Ramos (cell line): ENCODE measurements at regions not wholly inside any gene's neighbourhood (a gene's known extent, or its start where the extent isn't known, plus 50 kb on each side); places are given as distances from the start of the nearest gene placed in this dataset.

Experiments
- in situ Hi-C: fragments of 300-500 bp; cut with MboI; formaldehyde crosslinking; loops from one replicate; pipeline ENCODE4 v1.14.3; 2022; ENCODE audit warnings: low sequenced_read_pairs; ENCODE audit not compliant: unreplicated experiment

DNA sequence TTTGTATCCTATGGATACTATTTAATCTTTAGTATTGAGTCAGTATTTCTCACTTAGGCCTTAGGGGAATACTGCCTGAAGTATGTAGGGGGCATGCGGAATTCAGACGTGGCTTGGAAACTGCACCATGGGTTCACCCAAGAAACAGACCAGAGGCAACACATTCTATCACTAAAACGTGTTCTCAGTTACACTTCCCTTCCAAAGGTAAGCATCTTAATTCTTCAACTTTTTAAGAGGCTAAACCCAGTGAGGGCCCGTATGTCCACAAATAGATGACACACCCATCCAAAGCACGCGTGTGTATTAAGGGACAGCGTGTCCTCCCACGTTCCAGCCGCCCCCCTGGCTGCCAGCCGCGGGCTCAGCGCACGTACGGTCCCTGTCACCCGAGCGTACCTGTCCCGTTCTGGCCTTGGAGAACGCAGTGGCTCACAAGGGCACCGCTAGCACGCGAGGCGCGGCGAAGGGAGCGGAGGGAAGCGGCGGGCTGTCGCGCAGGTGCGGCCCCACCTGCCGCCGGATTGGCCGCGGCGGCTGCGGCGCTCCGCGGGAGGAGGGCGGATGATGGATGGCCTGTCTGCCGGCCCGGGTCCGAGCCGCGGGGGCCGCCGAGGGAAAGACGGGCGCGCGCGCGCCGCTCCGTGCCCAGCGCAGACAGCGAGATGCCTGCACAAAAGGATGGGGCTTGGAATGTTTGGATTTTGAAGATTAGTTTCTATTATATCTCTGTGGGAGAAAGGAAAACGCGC is 1003.9 kb upstream of the NR2F2 start:
- in situ Hi-C loops: no loop called here

DNA sequence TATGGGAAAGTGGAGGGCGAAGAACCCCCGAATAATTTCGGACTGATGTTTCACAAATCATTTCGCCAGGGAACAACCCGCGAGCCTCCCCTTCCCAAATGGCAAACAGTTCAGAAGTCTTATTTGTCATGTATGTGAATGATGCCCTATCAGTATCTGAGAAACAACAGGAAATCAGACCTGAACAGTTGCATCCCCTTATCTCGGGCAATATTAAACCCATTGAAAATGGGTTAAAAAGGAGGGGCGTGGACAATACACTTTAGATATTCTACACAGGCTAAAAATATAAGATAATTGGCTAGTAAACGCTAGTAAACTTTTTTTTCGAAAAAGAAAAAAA is 1003.3 kb upstream of the NR2F2 start:
- in situ Hi-C loops: no loop called here

DNA sequence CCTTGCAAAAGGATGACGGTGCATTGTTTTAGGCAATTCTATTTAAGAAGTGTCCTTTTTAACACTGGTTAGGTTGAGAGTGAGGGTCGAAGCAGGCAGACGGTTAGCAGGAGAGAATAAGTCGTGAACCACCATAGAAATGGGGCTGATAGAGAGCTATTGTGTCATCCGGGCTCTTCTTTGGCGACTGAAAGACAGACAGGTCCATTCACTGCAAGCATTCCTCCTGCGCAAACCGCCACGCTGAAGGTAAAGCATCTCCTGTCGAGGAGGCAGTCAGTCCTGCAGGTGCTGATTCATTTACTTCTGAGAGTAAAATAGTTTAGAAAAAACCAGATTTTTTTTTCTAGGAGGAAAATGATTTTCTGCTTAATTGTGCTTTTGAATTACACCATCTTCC is 1002.8 kb upstream of the NR2F2 start:
- in situ Hi-C loops: no loop called here

DNA sequence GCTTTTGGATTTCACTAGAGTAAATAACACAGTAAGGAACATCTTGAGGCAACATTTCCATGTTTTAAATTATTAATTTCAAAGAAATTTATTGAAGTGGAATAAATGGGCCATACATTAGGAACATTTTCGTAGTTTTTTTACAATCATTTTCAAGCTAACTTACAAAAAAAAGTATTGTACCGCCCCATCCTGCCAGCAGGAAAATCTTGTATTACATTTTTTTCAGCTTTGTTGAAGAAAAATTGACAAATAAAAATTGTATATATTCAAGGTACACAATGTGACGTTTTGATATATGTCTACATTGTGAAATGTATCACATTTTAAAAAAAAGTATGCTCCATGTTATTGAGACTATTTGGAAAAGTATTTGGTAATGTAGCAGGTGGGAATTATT is 1001.9 kb upstream of the NR2F2 start:
- in situ Hi-C loops: no loop called here

DNA sequence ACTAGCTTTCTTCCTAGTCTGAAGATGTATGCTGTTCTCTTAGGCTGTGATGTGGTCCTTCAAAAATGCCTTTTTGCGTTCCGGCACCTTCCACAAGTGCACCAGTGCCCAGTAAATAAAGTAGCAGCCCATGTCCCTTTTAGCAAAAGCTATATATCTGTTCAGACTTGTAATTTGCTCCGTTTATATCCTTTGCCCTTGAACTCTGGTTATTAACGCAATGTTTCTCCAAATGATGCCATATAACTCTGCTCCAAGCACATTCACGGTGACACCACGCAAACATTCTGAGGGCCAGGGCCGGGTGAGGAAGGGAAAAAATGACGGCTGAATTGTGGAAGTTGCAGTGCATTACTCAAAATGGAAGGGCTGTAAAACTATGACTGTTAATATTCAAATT is 1001.1 kb upstream of the NR2F2 start:
- in situ Hi-C loops: no loop called here

DNA sequence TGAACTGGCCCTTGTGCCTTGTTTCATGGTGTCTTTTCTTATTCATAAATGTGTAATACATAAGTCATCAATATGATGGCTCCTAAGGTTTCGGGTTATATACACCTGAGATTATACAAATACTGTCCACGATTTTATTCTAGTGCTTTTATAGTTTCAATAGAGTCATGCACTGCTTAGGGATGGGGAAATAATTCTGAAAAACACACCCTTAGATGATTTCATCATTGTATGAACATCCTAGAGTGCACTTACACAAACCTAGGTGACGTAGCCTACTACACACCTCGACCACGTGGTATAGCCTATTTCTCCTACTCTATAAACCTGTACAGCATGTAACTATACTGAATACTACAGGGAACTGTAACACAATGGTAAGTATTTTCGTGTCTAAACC is 988.8 kb upstream of the NR2F2 start:
- in situ Hi-C loops: no loop called here

DNA sequence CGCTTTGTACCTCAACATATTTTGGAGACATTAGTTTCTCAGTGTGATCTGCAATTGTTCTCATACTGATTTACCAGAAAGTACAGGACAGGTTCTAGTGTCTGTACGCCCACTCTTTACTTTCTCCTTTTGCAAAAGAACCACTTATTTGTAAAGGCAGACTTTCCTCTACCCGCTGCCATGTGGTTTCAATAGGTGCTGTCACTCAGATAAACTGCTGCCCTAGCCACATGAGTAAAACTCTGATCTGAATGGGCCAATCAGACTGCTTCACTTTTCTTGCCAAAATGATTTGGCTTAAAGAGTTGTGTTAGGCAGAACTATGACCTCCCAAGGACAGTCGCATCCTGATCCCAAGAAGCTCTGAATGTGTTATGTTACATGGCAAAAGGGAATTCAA is 984.6 kb upstream of the NR2F2 start:
- in situ Hi-C loops: no loop called here

DNA sequence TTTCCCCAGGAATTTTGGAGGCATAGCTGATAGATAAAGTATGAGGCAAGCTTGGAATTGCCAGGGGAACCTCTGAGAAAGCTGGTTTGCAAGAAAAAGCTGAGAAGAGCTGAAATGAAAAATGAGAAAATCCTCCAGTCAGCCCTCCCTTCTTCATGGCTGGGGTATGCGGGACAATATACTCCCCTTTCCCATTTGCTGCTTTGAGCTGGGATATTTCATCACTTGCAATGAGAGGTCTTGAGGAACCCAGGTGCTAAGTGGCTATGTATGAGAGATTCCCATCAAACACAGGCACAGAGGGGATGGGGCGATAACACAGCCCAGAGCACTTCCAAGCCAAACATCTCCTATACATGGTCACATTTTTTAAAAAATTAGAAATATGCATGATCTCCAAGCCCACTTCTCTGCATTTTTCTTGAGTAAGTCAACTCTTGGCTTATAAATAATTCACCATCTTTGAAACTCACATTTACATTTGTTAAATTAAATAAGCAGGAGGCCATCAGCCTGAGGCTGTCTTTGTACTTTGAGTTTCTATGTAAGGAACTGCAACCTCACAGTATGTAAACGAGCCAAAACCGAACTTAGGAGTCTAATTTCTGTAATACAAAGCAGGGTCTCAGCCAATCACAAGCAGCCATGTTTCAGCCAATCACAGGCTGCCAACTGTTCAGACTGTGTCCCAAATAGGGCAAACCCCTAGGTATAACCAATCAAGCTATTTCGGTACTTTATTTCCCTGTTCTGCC is 983.6 kb upstream of the NR2F2 start:
- in situ Hi-C loops: no loop called here

DNA sequence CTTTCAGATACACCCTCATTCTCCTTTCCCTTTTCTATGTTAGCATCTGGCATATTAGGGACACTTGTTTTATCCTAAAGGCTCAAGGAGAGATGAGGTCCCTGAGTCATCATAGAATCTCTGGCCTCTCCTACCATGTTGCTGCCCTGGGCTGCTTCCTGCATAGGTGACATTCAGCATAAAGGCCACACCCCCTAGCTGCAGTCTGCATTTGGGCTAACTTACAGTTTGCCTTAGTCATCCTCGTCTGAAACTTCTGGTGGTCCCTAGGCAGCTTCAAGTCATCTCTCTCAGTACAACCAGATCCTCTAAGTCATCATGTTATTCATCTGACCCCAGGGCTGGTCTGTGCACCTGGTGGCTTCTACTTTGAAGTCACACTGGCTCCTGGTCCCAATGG is 982.7 kb upstream of the NR2F2 start:
- in situ Hi-C loops: no loop called here

DNA sequence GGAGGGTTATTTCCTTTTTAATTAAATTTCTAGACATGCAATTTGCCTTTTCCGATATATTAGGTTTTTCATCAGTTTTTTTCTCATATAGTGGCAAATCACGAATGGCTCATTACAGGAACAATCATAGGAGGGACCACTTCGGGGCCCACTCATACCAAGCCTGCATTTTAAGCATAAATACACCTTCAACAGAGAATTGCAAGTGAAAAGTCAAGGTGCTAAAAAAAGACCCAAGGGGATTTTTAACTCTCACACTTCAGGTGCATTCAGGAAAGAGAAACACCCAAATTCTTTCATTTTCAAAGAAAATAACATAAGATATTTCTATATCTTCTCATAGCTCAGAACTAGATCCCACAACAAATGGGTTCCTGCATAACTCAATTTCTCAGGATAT is 979.6 kb upstream of the NR2F2 start:
- in situ Hi-C loops: no loop called here

DNA sequence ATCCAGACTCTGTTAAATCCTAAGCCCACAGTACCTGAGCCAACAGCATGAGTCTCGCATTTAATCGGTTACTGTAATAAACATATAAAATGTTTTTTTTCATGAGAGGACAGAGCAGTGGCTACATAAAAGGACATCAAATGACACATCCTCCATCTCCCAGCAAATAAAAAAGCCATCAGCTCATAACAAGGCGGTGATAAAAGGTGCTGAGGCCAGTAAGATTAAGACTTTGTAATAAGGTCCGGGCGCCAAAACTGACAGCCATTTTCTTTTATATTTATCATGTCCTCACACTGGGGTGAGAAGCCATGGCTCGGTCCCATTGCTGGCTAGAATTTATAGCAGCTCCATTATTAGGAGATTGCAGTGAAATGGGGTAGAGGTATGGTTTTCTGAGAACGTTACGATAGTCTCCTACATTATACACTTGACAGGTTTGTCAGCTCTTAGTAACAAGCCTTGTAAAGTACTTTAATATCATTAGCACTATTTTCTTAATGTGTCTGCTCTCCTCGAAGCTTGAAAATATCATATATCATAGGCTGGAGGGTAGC is 977.8 kb upstream of the NR2F2 start:
- in situ Hi-C loops: no loop called here

DNA sequence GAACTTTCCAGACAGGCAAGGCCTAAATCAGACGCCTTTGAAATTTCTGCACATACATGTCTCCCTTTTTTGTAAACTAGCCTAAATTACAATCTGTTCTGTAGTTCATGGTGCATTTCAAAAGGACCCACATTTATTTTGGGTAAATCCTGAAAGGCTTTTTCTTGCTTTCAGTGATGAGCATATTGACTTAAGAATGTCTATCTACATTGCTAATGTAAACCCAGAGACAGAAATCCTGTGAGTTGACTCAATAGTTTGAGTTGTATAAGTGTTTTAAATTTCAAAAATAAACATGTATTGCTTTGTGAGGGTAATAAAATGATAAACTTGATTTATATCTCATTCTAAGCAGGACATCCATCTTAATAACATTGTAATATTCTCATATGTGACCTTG is 977.0 kb upstream of the NR2F2 start:
- in situ Hi-C loops: no loop called here

DNA sequence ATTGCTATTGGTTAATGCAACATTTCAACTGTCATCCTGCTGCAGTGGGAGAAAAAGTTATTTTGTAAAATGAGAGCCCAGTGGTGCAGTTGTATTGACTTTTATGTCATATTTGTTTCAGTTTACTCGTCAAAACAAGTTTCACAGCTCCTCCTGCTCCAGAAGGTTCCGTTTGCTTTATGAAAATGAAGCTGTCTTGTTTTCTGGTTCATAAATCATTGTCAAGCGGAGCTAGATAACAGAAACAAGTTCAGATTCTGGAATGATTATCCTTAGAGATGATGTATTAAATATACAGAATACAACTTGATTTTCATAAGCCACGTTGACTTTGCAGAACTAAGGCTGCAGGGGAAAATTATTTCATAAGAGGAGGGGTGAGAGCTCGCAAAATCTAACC is 970.5 kb upstream of the NR2F2 start:
- in situ Hi-C loops: no loop called here

DNA sequence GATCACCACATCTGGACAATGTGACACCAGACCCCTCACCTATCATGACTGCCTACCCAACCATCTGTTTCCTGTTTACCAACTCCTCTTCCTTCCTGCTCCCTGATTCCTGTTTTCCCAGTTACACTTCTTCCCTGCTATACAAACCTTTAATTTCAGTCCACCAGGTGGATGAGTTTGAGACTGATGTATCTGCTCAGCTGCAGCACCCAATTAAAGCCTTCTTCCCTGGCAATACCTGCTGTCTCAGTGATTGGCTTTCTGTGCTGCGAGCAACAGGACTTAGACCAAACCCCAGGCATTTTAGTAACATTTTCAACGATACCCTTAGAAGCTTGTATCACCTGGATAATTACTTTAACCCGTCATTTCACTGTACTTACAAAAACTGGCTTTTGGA is 968.2 kb upstream of the NR2F2 start:
- in situ Hi-C loops: no loop called here

DNA sequence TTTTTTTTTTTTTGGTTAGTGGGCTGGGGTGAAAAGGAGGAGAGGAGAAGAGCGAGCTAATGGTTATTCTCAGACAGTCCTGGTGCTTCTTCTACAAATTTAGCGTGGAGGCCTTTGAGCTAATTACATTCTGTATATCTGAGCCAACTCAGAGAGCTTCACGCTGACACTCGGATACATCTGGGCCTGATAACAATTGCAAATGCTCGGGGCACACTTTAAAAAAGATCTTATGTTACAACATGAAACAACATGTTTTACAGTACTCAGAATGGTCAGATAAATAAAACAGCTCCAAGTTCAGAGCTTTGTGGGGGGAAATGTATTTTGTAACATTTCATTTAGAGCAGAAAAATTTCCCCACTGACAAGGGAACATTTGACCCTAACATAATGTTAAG is 966.9 kb upstream of the NR2F2 start:
- in situ Hi-C loops: no loop called here

DNA sequence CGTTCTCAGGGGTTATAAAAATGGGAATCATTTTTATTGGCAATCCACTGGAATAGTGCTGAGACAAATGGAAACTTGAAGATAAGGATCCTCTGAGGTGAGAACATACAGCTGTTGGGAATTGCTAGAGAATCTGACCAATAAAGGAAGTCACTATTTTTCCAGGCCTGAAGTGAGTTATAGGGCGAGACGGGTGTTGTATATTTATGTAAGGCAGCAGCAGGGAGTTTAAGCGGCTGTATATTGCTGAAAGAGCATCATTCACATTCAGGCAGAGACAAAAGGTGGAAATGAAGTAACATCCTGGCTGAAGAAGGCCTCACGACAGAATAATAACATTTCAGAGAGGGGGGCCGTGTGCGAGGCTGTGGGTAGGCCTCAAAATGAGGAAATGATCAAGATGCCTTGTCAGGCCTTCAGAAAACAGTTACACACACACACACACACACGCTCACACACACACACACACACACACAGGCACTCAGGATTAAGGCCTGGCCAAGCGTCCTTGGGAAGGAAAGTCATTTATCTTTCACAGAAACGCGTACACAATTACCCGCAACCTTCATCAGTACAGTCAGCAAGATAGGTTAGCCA is 964.9 kb upstream of the NR2F2 start:
- in situ Hi-C loops: no loop called here

DNA sequence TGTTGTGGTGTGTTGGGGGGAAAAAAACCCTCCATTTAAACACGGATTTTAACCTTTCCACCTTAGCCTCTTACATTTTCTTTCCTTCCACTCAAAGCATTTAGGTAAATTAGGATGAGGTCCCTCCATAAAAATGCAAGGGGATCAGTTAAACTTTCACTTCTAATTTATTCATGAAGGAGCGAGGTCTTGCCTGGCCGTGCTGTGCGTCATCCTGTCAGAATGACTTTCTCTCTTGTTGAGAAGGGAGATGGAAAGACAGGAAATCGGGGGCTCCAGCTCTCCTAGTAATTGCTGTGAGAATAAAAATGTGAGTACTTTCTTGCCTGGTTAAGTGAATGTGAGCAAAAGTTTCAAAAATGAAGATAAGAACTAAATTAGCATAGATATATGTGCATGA is 962.3 kb upstream of the NR2F2 start:
- in situ Hi-C loops: no loop called here

DNA sequence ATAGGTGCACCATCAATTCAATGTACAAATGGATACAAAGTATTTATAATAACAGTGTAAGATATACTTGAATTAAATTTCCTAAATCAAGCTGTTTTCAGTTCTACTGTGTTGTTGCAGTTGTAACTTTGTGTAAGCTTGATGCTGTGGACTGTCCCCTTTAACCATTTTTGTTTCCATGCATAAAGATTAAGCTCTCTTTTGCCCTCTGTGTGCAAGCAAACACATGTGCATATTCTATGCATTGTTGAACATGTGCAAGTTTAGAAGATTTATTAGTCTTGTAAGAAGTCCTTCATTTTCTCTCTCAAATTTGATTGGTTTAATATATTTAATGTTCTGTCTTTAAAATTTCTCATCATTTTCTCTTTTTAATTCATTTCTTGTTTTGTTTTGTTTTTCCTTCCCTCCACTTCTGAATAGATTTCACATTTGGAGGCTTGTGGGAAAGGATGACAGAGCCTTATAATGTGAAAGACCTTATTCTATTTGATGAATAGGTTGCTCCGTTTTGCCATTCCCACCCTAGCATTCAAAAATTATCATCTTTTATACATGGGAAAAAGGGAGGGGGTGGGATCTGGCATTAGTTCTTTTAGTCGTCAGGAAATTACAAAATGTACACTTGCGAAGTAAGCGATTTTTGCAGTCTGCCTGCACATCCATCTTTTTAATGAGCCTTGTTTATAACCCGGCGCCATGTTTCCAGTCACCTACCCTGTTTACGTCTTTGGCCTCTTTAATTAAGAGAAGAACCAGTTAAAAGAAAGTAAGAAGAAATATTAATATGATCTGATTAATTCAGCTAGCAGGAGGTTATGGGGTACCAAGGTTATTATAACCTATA is 961.5 kb upstream of the NR2F2 start:
- in situ Hi-C loops: no loop called here

DNA sequence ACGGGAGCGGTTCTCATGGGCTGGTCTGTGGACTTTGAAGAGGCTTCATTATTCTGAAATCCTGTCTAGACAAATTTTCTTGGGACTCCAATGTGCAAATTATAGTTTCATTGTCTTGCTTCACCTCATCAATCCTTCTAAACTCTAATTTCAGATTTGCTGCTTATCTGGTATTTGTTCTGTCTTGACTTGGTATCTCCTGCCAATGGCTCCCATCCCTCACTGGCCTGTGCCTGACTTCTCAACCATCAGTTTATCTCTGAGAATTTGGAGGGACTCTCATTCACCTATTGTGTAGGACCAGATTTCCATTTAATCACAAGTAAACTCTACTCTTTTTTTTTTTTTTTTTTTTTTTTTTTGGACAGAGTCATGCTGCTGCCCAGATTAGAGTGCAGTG is 960.2 kb upstream of the NR2F2 start:
- in situ Hi-C loops: no loop called here

DNA sequence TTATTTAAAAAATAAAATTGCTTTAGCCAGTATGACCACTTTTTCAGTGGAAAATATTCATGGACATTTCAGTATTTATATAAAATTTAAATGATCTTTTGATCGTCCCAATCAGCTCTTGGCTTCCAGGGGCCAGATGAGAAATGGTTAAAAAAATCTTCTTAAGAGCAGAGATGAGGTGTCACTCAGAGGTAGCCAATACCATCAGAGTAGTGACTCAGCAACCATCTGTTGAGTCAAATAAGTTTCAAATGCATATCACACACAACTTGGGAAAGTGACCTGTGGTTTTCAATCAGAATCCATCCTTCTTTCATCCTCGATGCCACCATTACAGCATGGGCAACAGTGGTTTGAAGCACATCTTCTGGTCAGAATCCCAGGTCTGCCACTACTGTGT is 958.8 kb upstream of the NR2F2 start:
- in situ Hi-C loops: no loop called here

DNA sequence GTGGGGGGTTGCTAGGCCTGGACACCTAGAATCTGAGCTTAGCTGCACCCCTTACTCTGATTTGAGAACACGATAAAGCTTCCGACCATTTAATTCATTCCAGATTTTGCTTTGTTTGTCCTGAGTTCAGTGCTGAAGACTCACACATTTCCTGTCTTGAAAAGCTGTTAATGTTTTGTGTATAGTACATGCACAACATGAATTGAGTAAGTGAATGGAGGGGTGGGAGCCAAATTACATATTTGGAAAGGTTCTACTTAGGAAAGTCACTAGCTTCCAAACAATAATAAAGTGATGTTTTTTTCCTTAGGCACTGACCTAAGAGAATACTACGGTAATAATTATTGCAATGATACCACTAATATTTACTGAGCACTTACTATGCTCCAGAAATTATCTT is 955.2 kb upstream of the NR2F2 start:
- in situ Hi-C loops: no loop called here
